Panc1 (cell line): ENCODE measurements at regions not wholly inside any gene's neighbourhood (a gene's known extent, or its start where the extent isn't known, plus 50 kb on each side); places are given as distances from the start of the nearest gene placed in this dataset.

ENCODE experiments used
- ATAC-seq: fragments of 200-7000 bp; cut with Tn5 transposase; 2 replicates; pipeline ENCODE4 v1.9.1; 2020; ENCODE audit warnings: mild to moderate bottlenecking, moderate library complexity
- BruUV-seq: library from RNA; stranded (reverse); fragments of 400-500 nt; replicated peaks from 2 replicates; lab custom pipeline; 2021; lab: Mats Ljungman, UMichigan
- CTCF ChIA-PET: fragments of 300-600 bp; sonication (Branson Sonifier 250); formaldehyde crosslinking; loops from one replicate; lab custom pipeline; 2022; ENCODE audit warnings: antibody characterized with exemption; lab: Charles Lee
- POLR2A ChIA-PET: fragments of 300-600 bp; sonication (Branson Sonifier 250); formaldehyde crosslinking; loops from one replicate; lab custom pipeline; 2022; ENCODE audit warnings: antibody characterized with exemption; lab: Charles Lee
- DNase-seq: peaks from one replicate; pipeline ENCODE4 v3.0.0-alpha.2; 2010; ENCODE audit warnings: low read depth, low spot score
- H3K27ac ChIP-seq: 2 replicates; pipeline ENCODE4 v1.5.1; 2011; ENCODE audit warnings: mild to moderate bottlenecking, low read length, inconsistent platforms
- H3K27me3 ChIP-seq: fragments of 200-500 bp; sonication (Bioruptor generic); 2 replicates; pipeline ENCODE4 v1.6.0; 2014; ENCODE audit warnings: low read length, inconsistent platforms; ENCODE audit not compliant: control insufficient read depth, insufficient read depth
- H3K36me3 ChIP-seq: fragments of 200-500 bp; sonication (Bioruptor generic); 2 replicates; pipeline ENCODE4 v1.5.1; 2014; ENCODE audit warnings: inconsistent platforms, mild to moderate bottlenecking, low read length, moderate library complexity; ENCODE audit not compliant: control insufficient read depth, insufficient read depth
- H3K4me1 ChIP-seq: 2 replicates; pipeline ENCODE4 v1.5.1; 2011; ENCODE audit warnings: inconsistent platforms, mild to moderate bottlenecking, low read length, moderate library complexity; ENCODE audit not compliant: control insufficient read depth, insufficient read depth
- H3K4me3 ChIP-seq, 2 experiments: 2 replicates each; pipeline ENCODE4 v1.5.1; 2011 to 2012; ENCODE audit warnings: low read depth in 2 of 2, low read length in 2 of 2, mild to moderate bottlenecking in 2 of 2, inconsistent platforms in 1 of 2, moderate library complexity in 1 of 2
- H3K9me3 ChIP-seq: fragments of 200-500 bp; sonication (Bioruptor generic); 2 replicates; pipeline ENCODE4 v1.5.1; 2014; ENCODE audit warnings: low read depth, mild to moderate bottlenecking, inconsistent platforms, low read length, moderate library complexity; ENCODE audit not compliant: control insufficient read depth, insufficient read depth
- POLR2AphosphoS5 ChIP-seq: IDR thresholded peaks from 2 replicates; pipeline ENCODE4 v1.6.1; 2012; ENCODE audit warnings: mild to moderate bottlenecking, low read depth, low read length, moderate library complexity
- REST ChIP-seq, 2 experiments: IDR thresholded peaks; 2 replicates each; pipeline ENCODE4 v1.6.1; 2011 to 2012; ENCODE audit warnings: low read depth in 2 of 2, control low read depth in 1 of 2, low read length in 1 of 2, mild to moderate bottlenecking in 1 of 2, moderate library complexity in 1 of 2; ENCODE audit not compliant: insufficient read depth in 1 of 2
- SIN3A ChIP-seq: IDR thresholded peaks from 2 replicates; pipeline ENCODE4 v1.6.1; 2012; ENCODE audit warnings: low read depth, mild to moderate bottlenecking, low read length, moderate library complexity, borderline replicate concordance; ENCODE audit not compliant: insufficient read depth
- TCF7L2 ChIP-seq: IDR thresholded peaks from 2 replicates; pipeline ENCODE4 v1.6.1; 2011; ENCODE audit warnings: mild to moderate bottlenecking, low read depth, low read length, inconsistent platforms
- in situ Hi-C: cut with HindIII; loops from 2 replicates; pipeline ENCODE4 v1.10.0; 2016; ENCODE audit warnings: low sequenced_read_pairs, low pct_unique_long_range_greater_than_20kb
- intact Hi-C: fragments of 100-400 bp; cut with micrococcal nuclease; formaldehyde crosslinking; loops from one replicate; pipeline ENCODE4 v1.10.0; 2022; ENCODE audit not compliant: unreplicated experiment
- TF ChIP-seq, protein P1 (sequence below): fragments of 450-650 bp; IDR thresholded peaks from 2 replicates; pipeline ENCODE4 v1.5.1; 2017; ENCODE audit warnings: mild to moderate bottlenecking

- H3K4me3 ChIP-seq, result no peak overlapping the region
Measured at GRCh38 chr1:14184454-14184853, 414.0 kb upstream of the KAZN start.

DNA sequence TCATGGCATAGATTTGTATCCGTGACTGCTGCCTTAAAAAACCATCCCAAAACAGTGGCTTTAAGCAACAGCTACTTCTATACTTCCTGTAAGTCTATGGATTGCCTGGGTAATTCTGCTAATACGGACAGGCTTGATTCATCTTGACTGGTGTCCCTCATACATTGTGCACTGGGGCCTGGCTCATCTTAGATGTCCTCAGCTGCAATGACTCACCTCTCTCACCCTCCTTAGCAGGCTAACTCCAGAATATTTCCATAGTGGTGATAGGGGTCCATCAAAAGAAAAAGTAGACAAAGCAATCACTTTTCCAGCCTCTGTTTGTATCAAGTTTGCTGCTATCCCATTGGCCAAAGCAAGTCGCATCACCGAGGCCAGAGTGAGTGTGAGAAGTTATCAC lies 409.1 kb upstream of the KAZN start:
- no peak overlapping the region for H3K27ac ChIP-seq
- in situ Hi-C loops, result no loop called here
- H3K4me1 ChIP-seq, result no peaks in the 10 kb centered on the region; the same call in 1 of the 2 replicates
- no peak for ATAC-seq
- no peak for DNase-seq
- intact Hi-C loops, result no loop called here
- POLR2A ChIA-PET, result no interaction called here
- no TSS peak for BruUV-seq
- CTCF ChIA-PET, result no interaction called here
- no peak for TF ChIP-seq REST (IDR thresholded peaks at IDR 0.05; ENCODE audit: insufficient read depth in 1 of 2, low read depth in 2 of 2, low read length in 1 of 2)
- H3K36me3 ChIP-seq, result no peaks in the 10 kb centered on the region
- H3K4me3 ChIP-seq, result no peak overlapping the region
- H3K27me3 ChIP-seq, result no peaks in the 10 kb centered on the region; the same call in 1 of the 2 replicates
- no peaks in the 10 kb centered on the region for H3K9me3 ChIP-seq

More at GRCh38 chr1:14184454-14184853, 414.0 kb upstream of the KAZN start:
- H3K36me3 ChIP-seq, result no peaks in the 10 kb centered on the region
- no peaks in the 10 kb centered on the region for H3K4me1 ChIP-seq
- no peaks in the 10 kb centered on the region for H3K9me3 ChIP-seq
- in situ Hi-C loops (no loop called here), intact Hi-C loops (no loop called here)
- no peak overlapping the region for H3K27ac ChIP-seq
- BruUV-seq, result no TSS peak
- DNase-seq (no peak), ATAC-seq (no peak)
- no peak for TF ChIP-seq REST (IDR thresholded peaks at IDR 0.05; ENCODE audit: insufficient read depth in 1 of 2, low read depth in 2 of 2, low read length in 1 of 2)
- no peak for TF ChIP-seq SIN3A
- TF ChIP-seq, protein P1, sequence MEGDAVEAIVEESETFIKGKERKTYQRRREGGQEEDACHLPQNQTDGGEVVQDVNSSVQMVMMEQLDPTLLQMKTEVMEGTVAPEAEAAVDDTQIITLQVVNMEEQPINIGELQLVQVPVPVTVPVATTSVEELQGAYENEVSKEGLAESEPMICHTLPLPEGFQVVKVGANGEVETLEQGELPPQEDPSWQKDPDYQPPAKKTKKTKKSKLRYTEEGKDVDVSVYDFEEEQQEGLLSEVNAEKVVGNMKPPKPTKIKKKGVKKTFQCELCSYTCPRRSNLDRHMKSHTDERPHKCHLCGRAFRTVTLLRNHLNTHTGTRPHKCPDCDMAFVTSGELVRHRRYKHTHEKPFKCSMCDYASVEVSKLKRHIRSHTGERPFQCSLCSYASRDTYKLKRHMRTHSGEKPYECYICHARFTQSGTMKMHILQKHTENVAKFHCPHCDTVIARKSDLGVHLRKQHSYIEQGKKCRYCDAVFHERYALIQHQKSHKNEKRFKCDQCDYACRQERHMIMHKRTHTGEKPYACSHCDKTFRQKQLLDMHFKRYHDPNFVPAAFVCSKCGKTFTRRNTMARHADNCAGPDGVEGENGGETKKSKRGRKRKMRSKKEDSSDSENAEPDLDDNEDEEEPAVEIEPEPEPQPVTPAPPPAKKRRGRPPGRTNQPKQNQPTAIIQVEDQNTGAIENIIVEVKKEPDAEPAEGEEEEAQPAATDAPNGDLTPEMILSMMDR, result no peak
- no peak for TF ChIP-seq TCF7L2
- TF ChIP-seq POLR2AphosphoS5, result no peak
- CTCF ChIA-PET, result interaction anchor here (0.6 kb wide), 1 partner anchor 36 kb away, joined by 3 read pairs; no protein-coding TSS in a partner anchor
- POLR2A ChIA-PET, result no interaction called here
- H3K27me3 ChIP-seq, result no peaks in the 10 kb centered on the region; the same call in 1 of the 2 replicates
